ENCODE measurements at regions not wholly inside any gene's neighbourhood (a gene's known extent, or its start where the extent isn't known, plus 50 kb on each side); places are given as distances from the start of the nearest gene placed in this dataset.

- no peak for DNase-seq
Measured at GRCh38 chrX:6906608-6907007, 240.9 kb upstream of the STS start.

GRCh38 chrX:6904156-6904555 is 243.4 kb upstream of the STS start:
- no peak for DNase-seq

- DNase-seq, result no peak
Measured at GRCh38 chrX:6898371-6898770, 249.1 kb upstream of the STS start.

GRCh38 chrX:6891404-6891803 is 256.1 kb upstream of the STS start:
- no peak for DNase-seq

- DNase-seq, result no peak
Measured at GRCh38 chrX:6890544-6891261, 256.8 kb upstream of the STS start.

- no peak for DNase-seq
Measured at GRCh38 chrX:6885909-6886308, 261.6 kb upstream of the STS start.

- peak in 2 of 3 donors; percentile 7 to 14 for DNase-seq
Measured at GRCh38 chrX:6885396-6885795, 262.1 kb upstream of the STS start.

GRCh38 chrX:6861456-6861855 is 286.1 kb upstream of the STS start:
- DNase-seq, result no peak

GRCh38 chrX:6857749-6858148 is 289.8 kb upstream of the STS start:
- DNase-seq, result no peak

- DNase-seq, result no peak
Measured at GRCh38 chrX:6856471-6856870, 291.0 kb upstream of the STS start.

- DNase-seq, result no peak
Measured at GRCh38 chrX:6852869-6853268, 294.6 kb upstream of the STS start.

- DNase-seq, result no peak
Measured at GRCh38 chrX:6852121-6852520, 295.4 kb upstream of the STS start.

GRCh38 chrX:6851140-6851539 is 296.4 kb upstream of the STS start:
- no peak for DNase-seq

- DNase-seq, result peak in 1 of 3 donors; percentile 2
Measured at GRCh38 chrX:6849716-6850414, 297.6 kb upstream of the STS start.

- DNase-seq, result no peak
Measured at GRCh38 chrX:6832619-6833018, 297.7 kb upstream of the VCX3A start.

- no peak for DNase-seq
Measured at GRCh38 chrX:6826856-6827255, 291.9 kb upstream of the VCX3A start.

- DNase-seq, result no peak
Measured at GRCh38 chrX:6821730-6822129, 286.8 kb upstream of the VCX3A start.

GRCh38 chrX:6813836-6814370 is 279.0 kb upstream of the VCX3A start:
- DNase-seq, result peak in 1 of 3 donors; percentile 2

- no peak for DNase-seq
Measured at GRCh38 chrX:6812087-6812486, 277.2 kb upstream of the VCX3A start.

GRCh38 chrX:6810776-6811175 is 275.9 kb upstream of the VCX3A start:
- DNase-seq, result peak in 1 of 3 donors; percentile 2

GRCh38 chrX:6803607-6804006 is 268.7 kb upstream of the VCX3A start:
- DNase-seq, result no peak

GRCh38 chrX:6793000-6793399 is 258.1 kb upstream of the VCX3A start:
- no peak for DNase-seq

GRCh38 chrX:6783912-6784311 is 249.0 kb upstream of the VCX3A start:
- no peak for DNase-seq
